ENCODE measurements at regions not wholly inside any gene's neighbourhood (a gene's known extent, or its start where the extent isn't known, plus 50 kb on each side); places are given as distances from the start of the nearest gene placed in this dataset.

DNA sequence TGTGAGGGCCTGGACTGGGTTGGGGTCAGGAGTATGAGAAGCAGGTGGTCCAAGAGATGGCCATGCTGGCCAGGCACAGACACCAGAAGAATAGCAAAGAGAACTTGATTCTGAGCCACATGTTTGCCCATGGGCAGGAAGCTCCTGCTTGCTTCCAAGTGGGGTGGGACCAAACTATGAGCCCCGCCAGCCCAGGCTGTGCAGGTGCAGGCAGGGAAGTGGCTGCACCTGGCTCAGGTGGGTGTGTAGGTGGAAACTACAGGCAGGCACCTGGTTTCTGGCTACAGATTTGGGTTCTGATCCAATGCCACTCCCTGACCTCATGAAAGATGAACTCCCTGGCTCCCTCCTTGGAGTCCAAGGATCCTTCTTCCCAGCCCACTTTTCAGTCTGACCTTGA, 207.9 kb upstream of the KLF3 start:
- Histone ChIP-seq H3K36me3 (ENCODE audit: low read length) (no peaks in the 10 kb centered on the region), H3K27me3 (ENCODE audit: low read length) (no peaks in the 10 kb centered on the region), H3K9ac (ENCODE audit: low read length) (no peak overlapping the region), H3F3A (ENCODE audit: insufficient read depth) (no peaks in the 10 kb centered on the region), H3K4me2 (ENCODE audit: low read depth, low read length, poor library complexity, severe bottlenecking) (no peak overlapping the region), H3K9me3 (ENCODE audit: insufficient read depth, low read length) (no peaks in the 10 kb centered on the region), H3K27ac (ENCODE audit: low read depth, low read length) (no peak overlapping the region), H4K20me1 (ENCODE audit: low read depth, low read length) (no peaks in the 10 kb centered on the region), H3K79me2 (ENCODE audit: insufficient read depth, low read length) (no peaks in the 10 kb centered on the region), H2AFZ (ENCODE audit: low read depth, low read length, severe bottlenecking) (no peak overlapping the region), H3K4me3 (ENCODE audit: insufficient read depth, low read length, poor library complexity, severe bottlenecking) (no peak overlapping the region), H3K9me2 (replicated peaks; ENCODE audit: insufficient read depth, low read length) (no peaks in the 10 kb centered on the region)
- TF ChIP-seq EZH2phosphoT487 (conservative IDR thresholded peaks at IDR 0.05; ENCODE audit: low read length): no peak
- TF ChIP-seq, protein P1, sequence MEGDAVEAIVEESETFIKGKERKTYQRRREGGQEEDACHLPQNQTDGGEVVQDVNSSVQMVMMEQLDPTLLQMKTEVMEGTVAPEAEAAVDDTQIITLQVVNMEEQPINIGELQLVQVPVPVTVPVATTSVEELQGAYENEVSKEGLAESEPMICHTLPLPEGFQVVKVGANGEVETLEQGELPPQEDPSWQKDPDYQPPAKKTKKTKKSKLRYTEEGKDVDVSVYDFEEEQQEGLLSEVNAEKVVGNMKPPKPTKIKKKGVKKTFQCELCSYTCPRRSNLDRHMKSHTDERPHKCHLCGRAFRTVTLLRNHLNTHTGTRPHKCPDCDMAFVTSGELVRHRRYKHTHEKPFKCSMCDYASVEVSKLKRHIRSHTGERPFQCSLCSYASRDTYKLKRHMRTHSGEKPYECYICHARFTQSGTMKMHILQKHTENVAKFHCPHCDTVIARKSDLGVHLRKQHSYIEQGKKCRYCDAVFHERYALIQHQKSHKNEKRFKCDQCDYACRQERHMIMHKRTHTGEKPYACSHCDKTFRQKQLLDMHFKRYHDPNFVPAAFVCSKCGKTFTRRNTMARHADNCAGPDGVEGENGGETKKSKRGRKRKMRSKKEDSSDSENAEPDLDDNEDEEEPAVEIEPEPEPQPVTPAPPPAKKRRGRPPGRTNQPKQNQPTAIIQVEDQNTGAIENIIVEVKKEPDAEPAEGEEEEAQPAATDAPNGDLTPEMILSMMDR (IDR thresholded peaks at IDR 0.05; ENCODE audit: insufficient read depth, low read length, poor library complexity, severe bottlenecking): no peak

DNA sequence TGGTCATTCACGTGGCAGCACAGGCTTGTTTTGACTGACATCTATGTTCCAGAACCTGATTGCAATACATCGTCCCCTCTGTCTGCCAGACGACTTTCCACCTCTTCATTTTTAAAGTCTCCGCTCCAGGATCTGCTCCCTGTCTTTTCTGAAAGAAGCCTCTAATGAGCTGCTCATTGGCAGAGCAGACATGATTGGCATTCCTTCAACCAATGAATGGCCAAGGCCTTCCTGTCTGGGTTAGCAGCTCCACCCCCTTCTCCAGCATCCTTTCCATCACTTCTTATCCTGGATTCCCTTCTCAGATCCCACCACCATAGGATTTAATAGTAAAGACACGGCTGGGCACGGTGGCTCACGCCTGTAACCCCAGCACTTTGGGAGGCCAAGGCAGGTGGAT, 202.7 kb upstream of the KLF3 start:
- Histone ChIP-seq H3K27ac (ENCODE audit: low read depth, low read length) (no peak overlapping the region), H3K4me2 (ENCODE audit: low read depth, low read length, poor library complexity, severe bottlenecking) (no peak overlapping the region), H3F3A (ENCODE audit: insufficient read depth) (no peaks in the 10 kb centered on the region), H3K9me2 (replicated peaks; ENCODE audit: insufficient read depth, low read length) (no peaks in the 10 kb centered on the region), H2AFZ (ENCODE audit: low read depth, low read length, severe bottlenecking) (no peak overlapping the region), H3K27me3 (ENCODE audit: low read length) (no peaks in the 10 kb centered on the region), H3K79me2 (ENCODE audit: insufficient read depth, low read length) (no peaks in the 10 kb centered on the region), H3K9me3 (ENCODE audit: insufficient read depth, low read length) (no peaks in the 10 kb centered on the region), H4K20me1 (ENCODE audit: low read depth, low read length) (no peaks in the 10 kb centered on the region), H3K36me3 (ENCODE audit: low read length) (no peaks in the 10 kb centered on the region), H3K9ac (ENCODE audit: low read length) (no peak overlapping the region), H3K4me3 (ENCODE audit: insufficient read depth, low read length, poor library complexity, severe bottlenecking) (no peak overlapping the region)
- no peak for TF ChIP-seq EZH2phosphoT487 (conservative IDR thresholded peaks at IDR 0.05; ENCODE audit: low read length)
- TF ChIP-seq, protein P1 (IDR thresholded peaks at IDR 0.05; ENCODE audit: insufficient read depth, low read length, poor library complexity, severe bottlenecking): no peak

DNA sequence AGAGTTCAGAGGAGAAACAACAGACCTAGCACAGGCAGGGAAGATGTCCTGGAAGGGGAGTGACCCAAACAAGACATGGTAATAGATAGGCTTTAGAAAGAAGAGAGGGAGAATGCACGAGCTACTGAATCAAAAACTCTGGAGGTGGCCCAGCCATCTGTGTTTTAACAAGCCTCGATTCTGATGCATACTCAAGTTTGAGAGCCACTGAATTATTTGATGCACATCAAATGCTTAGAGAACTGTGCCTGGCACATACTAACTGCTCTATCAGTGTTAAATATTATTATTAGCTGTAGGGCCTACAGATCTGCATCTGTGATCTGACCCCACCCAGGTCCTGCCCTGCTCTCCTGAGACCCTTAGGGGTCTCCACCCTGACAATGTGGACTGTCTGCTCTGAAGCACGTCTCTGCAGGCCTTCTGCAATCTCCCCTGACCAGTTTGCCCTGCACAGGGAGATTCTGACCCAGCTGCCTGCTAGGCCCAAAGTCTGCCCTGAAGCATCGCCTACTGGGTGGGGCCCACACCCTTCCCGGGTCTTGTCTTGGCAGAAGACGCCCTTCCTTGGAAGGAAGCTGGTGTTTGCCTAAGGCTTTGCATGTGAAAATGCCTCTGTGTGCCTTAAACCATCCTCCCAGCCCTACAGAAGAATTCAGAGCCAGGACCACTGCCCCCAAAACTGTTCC, 201.5 kb upstream of the KLF3 start:
- Histone ChIP-seq H2AFZ (ENCODE audit: low read depth, low read length, severe bottlenecking) (no peak overlapping the region), H3K4me2 (ENCODE audit: low read depth, low read length, poor library complexity, severe bottlenecking) (no peak overlapping the region), H3K9me3 (ENCODE audit: insufficient read depth, low read length) (no peaks in the 10 kb centered on the region), H3K79me2 (ENCODE audit: insufficient read depth, low read length) (no peaks in the 10 kb centered on the region), H3K4me3 (ENCODE audit: insufficient read depth, low read length, poor library complexity, severe bottlenecking) (no peak overlapping the region), H3K9me2 (replicated peaks; ENCODE audit: insufficient read depth, low read length) (no peaks in the 10 kb centered on the region), H3K36me3 (ENCODE audit: low read length) (no peaks in the 10 kb centered on the region), H3F3A (ENCODE audit: insufficient read depth) (no peaks in the 10 kb centered on the region), H3K9ac (ENCODE audit: low read length) (no peak overlapping the region), H4K20me1 (ENCODE audit: low read depth, low read length) (no peaks in the 10 kb centered on the region), H3K27ac (ENCODE audit: low read depth, low read length) (no peak overlapping the region), H3K27me3 (ENCODE audit: low read length) (no peaks in the 10 kb centered on the region)
- TF ChIP-seq, protein P1 (IDR thresholded peaks at IDR 0.05; ENCODE audit: insufficient read depth, low read length, poor library complexity, severe bottlenecking): no peak
- TF ChIP-seq EZH2phosphoT487 (conservative IDR thresholded peaks at IDR 0.05; ENCODE audit: low read length): no peak

Data from SU-DHL-6 (cell line).